H1 (cell line): ENCODE measurements at regions not wholly inside any gene's neighbourhood (a gene's known extent, or its start where the extent isn't known, plus 50 kb on each side); places are given as distances from the start of the nearest gene placed in this dataset.

Experiments
- BCL11A ChIP-seq, 2 experiments: IDR thresholded peaks; one replicate each; pipeline ENCODE4 v1.6.1; 2011; ENCODE audit warnings: low read depth in 2 of 2, low read length in 2 of 2, mild to moderate bottlenecking in 2 of 2
- CBX8 ChIP-seq: fragments of 300-800, 300-1000 bp; sonication (generic); IDR thresholded peaks from 2 replicates; pipeline ENCODE4 v1.7.1; 2016; ENCODE audit warnings: low read depth, low read length, borderline replicate concordance
- EGR1 ChIP-seq: IDR thresholded peaks from 2 replicates; pipeline ENCODE4 v1.6.1; 2011; ENCODE audit warnings: low read depth, low read length, borderline replicate concordance
- EZH2 ChIP-seq: fragments of 200-600 bp; sonication (generic); IDR thresholded peaks from 2 replicates; pipeline ENCODE4 v1.7.1; 2012; ENCODE audit warnings: low read depth, mild to moderate bottlenecking, moderate library complexity, low read length, inconsistent platforms; ENCODE audit not compliant: severe bottlenecking
- HDAC2 ChIP-seq, 2 experiments: fragments of 300-600 bp in 1 of 2; sonication (generic) in 1 of 2; IDR thresholded peaks; 2 replicates each; pipeline ENCODE4 v1.6.1; 2011 to 2012; ENCODE audit warnings: low read depth in 2 of 2, low read length in 2 of 2, mild to moderate bottlenecking in 2 of 2, moderate library complexity in 2 of 2, borderline replicate concordance in 1 of 2, inconsistent platforms in 1 of 2
- PHF8 ChIP-seq: fragments of 200-600 bp; sonication (generic); conservative IDR thresholded peaks from 2 replicates; pipeline ENCODE4 v1.7.1; 2012; ENCODE audit warnings: low read depth, mild to moderate bottlenecking, inconsistent platforms, low read length, moderate library complexity
- POLR2A ChIP-seq, 2 experiments: IDR thresholded peaks; 1 replicate in 1 of 2; 2 replicates in 1 of 2; pipeline ENCODE4 v1.6.1; 2011; ENCODE audit warnings: low read depth in 2 of 2, low read length in 2 of 2, mild to moderate bottlenecking in 2 of 2; ENCODE audit errors: control extremely low read depth in 1 of 2
- POLR2AphosphoS5 ChIP-seq: IDR thresholded peaks from 2 replicates; pipeline ENCODE4 v1.6.1; 2011; ENCODE audit warnings: low read depth, low read length
- RFX5 ChIP-seq: IDR thresholded peaks from 2 replicates; pipeline ENCODE4 v1.6.1; 2011; ENCODE audit warnings: low read depth, low read length, improper control_type of control experiment, borderline replicate concordance
- SIN3A ChIP-seq, 2 experiments: IDR thresholded peaks in 1 of 2; conservative IDR thresholded peaks in 1 of 2; 2 replicates each; pipeline ENCODE4 v1.6.1; 2011 to 2012; ENCODE audit warnings: low read length in 2 of 2, improper control_type of control experiment in 1 of 2, low read depth in 1 of 2, mild to moderate bottlenecking in 1 of 2
- TCF12 ChIP-seq: IDR thresholded peaks from 2 replicates; pipeline ENCODE4 v1.6.1; 2011; ENCODE audit warnings: low read depth, mild to moderate bottlenecking, low read length
- ZNF274 ChIP-seq: IDR thresholded peaks from 2 replicates; pipeline ENCODE4 v1.7.0; 2012; ENCODE audit warnings: low read length, borderline replicate concordance; ENCODE audit errors: extremely low read depth
- TF ChIP-seq, protein P1 (sequence below): IDR thresholded peaks from 2 replicates; pipeline ENCODE4 v1.6.1; 2012; ENCODE audit warnings: inconsistent platforms
- TF ChIP-seq, protein P2 (sequence below), 3 experiments: IDR thresholded peaks; 1 replicate in 2 of 3; 2 replicates in 1 of 3; pipeline versions ENCODE4 v1.5.1 to v1.6.1; 2011; ENCODE audit warnings: low read length in 3 of 3, mild to moderate bottlenecking in 3 of 3, inconsistent platforms in 2 of 3, low read depth in 1 of 3, moderate library complexity in 1 of 3; ENCODE audit not compliant: insufficient read depth in 1 of 3; ENCODE audit errors: control extremely low read depth in 1 of 3

GRCh38 chr7:25897261-25897782 lies 254.7 kb upstream of the NFE2L3 start:
- TF ChIP-seq ZNF274 (no peak), PHF8 (no peak), POLR2A (IDR thresholded peaks at IDR 0.05; ENCODE audit: control extremely low read depth in 1 of 2, low read depth in 2 of 2, low read length in 2 of 2) (no peak), TCF12 (no peak), RFX5 (no peak), POLR2AphosphoS5 (no peak), EGR1 (no peak), SIN3A (conservative IDR thresholded peaks at IDR 0.05 in 1 of 2, IDR thresholded peaks at IDR 0.05 in 1 of 2; ENCODE audit: low read depth in 1 of 2, low read length in 2 of 2) (no peak), HDAC2 (IDR thresholded peaks at IDR 0.05; ENCODE audit: borderline replicate concordance in 1 of 2, low read depth in 2 of 2, low read length in 2 of 2) (no peak), CBX8 (no peak), EZH2 (no peak), BCL11A (IDR thresholded peaks at IDR 0.05; ENCODE audit: low read depth in 2 of 2, low read length in 2 of 2) (no peak)
- TF ChIP-seq, protein P1, sequence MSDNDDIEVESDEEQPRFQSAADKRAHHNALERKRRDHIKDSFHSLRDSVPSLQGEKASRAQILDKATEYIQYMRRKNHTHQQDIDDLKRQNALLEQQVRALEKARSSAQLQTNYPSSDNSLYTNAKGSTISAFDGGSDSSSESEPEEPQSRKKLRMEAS: no peak
- TF ChIP-seq, protein P2, sequence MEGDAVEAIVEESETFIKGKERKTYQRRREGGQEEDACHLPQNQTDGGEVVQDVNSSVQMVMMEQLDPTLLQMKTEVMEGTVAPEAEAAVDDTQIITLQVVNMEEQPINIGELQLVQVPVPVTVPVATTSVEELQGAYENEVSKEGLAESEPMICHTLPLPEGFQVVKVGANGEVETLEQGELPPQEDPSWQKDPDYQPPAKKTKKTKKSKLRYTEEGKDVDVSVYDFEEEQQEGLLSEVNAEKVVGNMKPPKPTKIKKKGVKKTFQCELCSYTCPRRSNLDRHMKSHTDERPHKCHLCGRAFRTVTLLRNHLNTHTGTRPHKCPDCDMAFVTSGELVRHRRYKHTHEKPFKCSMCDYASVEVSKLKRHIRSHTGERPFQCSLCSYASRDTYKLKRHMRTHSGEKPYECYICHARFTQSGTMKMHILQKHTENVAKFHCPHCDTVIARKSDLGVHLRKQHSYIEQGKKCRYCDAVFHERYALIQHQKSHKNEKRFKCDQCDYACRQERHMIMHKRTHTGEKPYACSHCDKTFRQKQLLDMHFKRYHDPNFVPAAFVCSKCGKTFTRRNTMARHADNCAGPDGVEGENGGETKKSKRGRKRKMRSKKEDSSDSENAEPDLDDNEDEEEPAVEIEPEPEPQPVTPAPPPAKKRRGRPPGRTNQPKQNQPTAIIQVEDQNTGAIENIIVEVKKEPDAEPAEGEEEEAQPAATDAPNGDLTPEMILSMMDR (IDR thresholded peaks at IDR 0.05; ENCODE audit: control extremely low read depth in 1 of 3, insufficient read depth in 1 of 3, low read depth in 1 of 3, low read length in 3 of 3): no peak
